ENCODE measurements at regions not wholly inside any gene's neighbourhood (a gene's known extent, or its start where the extent isn't known, plus 50 kb on each side); places are given as distances from the start of the nearest gene placed in this dataset.

DNA sequence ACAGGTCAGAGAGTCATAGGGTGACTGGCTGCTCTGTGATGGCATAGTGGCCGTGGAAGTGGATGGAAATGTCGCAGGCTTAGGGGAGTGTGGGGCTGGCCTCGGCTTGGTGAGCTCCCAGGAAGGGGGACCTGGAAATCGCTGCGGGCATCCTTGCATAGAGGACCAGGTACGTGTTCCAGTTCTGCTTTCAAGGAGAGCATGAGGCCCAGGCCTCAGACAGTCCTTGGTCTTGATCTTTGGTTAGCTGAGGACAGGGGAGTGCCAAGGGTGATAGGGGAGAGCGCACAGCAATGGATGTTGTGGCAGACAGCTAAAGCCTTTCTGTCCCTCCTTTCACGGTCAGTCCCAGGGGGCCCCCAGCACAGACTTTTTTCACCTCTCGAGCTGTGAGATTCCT is 110.5 kb downstream of the SNRPN start:
- TF ChIP-seq, protein P1, sequence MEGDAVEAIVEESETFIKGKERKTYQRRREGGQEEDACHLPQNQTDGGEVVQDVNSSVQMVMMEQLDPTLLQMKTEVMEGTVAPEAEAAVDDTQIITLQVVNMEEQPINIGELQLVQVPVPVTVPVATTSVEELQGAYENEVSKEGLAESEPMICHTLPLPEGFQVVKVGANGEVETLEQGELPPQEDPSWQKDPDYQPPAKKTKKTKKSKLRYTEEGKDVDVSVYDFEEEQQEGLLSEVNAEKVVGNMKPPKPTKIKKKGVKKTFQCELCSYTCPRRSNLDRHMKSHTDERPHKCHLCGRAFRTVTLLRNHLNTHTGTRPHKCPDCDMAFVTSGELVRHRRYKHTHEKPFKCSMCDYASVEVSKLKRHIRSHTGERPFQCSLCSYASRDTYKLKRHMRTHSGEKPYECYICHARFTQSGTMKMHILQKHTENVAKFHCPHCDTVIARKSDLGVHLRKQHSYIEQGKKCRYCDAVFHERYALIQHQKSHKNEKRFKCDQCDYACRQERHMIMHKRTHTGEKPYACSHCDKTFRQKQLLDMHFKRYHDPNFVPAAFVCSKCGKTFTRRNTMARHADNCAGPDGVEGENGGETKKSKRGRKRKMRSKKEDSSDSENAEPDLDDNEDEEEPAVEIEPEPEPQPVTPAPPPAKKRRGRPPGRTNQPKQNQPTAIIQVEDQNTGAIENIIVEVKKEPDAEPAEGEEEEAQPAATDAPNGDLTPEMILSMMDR (conservative IDR thresholded peaks at IDR 0.05; ENCODE audit: low read depth, low read length): no peak
- TF ChIP-seq EZH2 (IDR thresholded peaks at IDR 0.05; ENCODE audit: low read length, unreplicated experiment) (no peak), EZH2phosphoT487 (IDR thresholded peaks at IDR 0.05; ENCODE audit: borderline replicate concordance, low read length) (no peak)

All from PC-3 (cell line).